ENCODE measurements at regions not wholly inside any gene's neighbourhood (a gene's known extent, or its start where the extent isn't known, plus 50 kb on each side); places are given as distances from the start of the nearest gene placed in this dataset.

DNA sequence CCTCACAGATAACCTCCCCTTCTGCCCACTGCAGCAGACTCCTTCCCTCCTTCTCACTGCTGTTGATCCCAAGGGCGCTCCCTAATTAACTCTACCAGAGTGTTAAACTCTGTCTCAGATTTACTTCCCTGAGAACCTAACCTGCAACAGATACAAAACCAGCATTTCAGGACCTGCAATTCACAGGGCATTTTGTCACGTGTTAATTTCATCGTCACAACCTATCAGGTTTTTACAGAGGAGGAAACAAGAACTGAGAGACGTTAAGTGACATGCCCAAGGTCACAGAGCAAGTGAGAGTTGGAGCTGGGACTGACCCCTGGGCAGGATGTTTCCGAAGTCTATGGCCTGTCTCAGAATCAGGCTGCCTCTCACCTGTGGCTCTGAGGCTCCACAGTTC lies 223.9 kb downstream of the UACA start:
- H3K27ac ChIP-seq (ENCODE audit: low read depth, low read length, poor library complexity, severe bottlenecking) = no peak overlapping the region
- no peak for TF ChIP-seq EZH2phosphoT487 (IDR thresholded peaks at IDR 0.05; ENCODE audit: borderline replicate concordance, low read depth, low read length)
- TF ChIP-seq, protein P1, sequence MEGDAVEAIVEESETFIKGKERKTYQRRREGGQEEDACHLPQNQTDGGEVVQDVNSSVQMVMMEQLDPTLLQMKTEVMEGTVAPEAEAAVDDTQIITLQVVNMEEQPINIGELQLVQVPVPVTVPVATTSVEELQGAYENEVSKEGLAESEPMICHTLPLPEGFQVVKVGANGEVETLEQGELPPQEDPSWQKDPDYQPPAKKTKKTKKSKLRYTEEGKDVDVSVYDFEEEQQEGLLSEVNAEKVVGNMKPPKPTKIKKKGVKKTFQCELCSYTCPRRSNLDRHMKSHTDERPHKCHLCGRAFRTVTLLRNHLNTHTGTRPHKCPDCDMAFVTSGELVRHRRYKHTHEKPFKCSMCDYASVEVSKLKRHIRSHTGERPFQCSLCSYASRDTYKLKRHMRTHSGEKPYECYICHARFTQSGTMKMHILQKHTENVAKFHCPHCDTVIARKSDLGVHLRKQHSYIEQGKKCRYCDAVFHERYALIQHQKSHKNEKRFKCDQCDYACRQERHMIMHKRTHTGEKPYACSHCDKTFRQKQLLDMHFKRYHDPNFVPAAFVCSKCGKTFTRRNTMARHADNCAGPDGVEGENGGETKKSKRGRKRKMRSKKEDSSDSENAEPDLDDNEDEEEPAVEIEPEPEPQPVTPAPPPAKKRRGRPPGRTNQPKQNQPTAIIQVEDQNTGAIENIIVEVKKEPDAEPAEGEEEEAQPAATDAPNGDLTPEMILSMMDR (conservative IDR thresholded peaks at IDR 0.05; ENCODE audit: low read length) = no peak
- ChIA-PET CTCF (ENCODE audit: unreplicated experiment) (no interaction called here), POLR2A (no interaction called here)
- no peaks in the 10 kb centered on the region for H3K36me3 ChIP-seq (ENCODE audit: insufficient read depth, low read length)
- H3K9me3 ChIP-seq (ENCODE audit: low read length) = no peaks in the 10 kb centered on the region
- H3K4me3 ChIP-seq (ENCODE audit: low read depth, low read length, poor library complexity, severe bottlenecking) = no peak overlapping the region
- no peaks in the 10 kb centered on the region for H3K79me2 ChIP-seq (ENCODE audit: insufficient read depth, low read depth, low read length)
- H3K4me2 ChIP-seq (ENCODE audit: low read length) = no peak overlapping the region
- no peaks in the 10 kb centered on the region for H3K9me2 ChIP-seq (ENCODE audit: insufficient read depth, low read length)
- no peak for DNase-seq (ENCODE audit: low spot score)
- no peak overlapping the region for H2AFZ ChIP-seq (ENCODE audit: low read length)
- no TSS peak for BruUV-seq (replicated peaks)
- intact Hi-C loops (cut with micrococcal nuclease; ENCODE audit: unreplicated experiment) = no loop called here
- no peaks in the 10 kb centered on the region for H4K20me1 ChIP-seq (ENCODE audit: insufficient read depth, low read length)
- peaks cover 13% of the 10 kb centered on the region for H3K4me1 ChIP-seq (ENCODE audit: insufficient read depth, low read length, poor library complexity, severe bottlenecking)

DNA sequence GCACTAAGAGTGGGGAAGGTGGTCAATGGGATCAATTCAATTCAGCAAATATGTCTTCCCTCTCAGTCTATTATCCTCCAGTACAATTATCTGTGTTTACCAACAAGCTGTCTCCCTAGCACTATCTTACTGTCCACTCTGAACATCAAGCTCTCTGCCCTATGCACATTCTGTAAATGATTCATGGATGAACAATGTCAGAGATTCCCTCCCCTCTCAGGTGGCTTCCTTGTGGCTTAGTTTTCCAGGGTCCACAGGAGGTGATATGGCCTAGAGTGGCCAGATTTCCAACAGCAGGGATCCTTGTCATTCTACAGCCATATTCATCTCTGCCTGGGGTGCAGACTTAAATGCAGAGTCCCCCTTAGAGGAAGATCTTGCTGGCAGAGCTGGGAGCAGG lies 225.1 kb downstream of the UACA start:
- POLR2A ChIA-PET = no interaction called here

DNA sequence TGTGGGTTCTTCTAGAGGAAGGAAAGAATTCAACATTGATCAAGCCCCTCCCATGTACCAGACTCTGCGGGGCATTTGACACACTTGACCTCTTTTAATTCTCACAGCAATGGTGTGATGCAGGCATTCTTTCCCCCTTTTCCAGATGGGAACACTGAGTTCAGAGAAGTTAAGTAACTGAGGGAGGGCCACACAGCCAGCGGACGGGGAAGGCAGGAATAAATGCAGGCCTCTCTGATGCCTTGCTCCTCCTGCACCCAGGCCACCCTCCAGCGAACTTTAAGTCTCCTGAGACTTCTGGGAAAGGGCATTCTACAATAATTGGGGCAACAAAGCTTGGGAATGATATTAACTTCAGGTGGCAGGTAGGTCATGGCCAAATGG lies 227.4 kb downstream of the UACA start:
- Histone ChIP-seq H4K20me1 (ENCODE audit: insufficient read depth, low read length) (no peaks in the 10 kb centered on the region), H3K4me2 (ENCODE audit: low read length) (peak overlapping the region; percentile 48), H3K9me2 (ENCODE audit: insufficient read depth, low read length) (no peaks in the 10 kb centered on the region), H3K79me2 (ENCODE audit: insufficient read depth, low read depth, low read length) (no peaks in the 10 kb centered on the region), H2AFZ (ENCODE audit: low read length) (peak overlapping the region; percentile 20; the same call in 1 of the 2 replicates), H3K4me3 (ENCODE audit: low read depth, low read length, poor library complexity, severe bottlenecking) (no peak overlapping the region), H3K9me3 (ENCODE audit: low read length) (no peaks in the 10 kb centered on the region), H3K36me3 (ENCODE audit: insufficient read depth, low read length) (no peaks in the 10 kb centered on the region), H3K27ac (ENCODE audit: low read depth, low read length, poor library complexity, severe bottlenecking) (no peak overlapping the region), H3K4me1 (ENCODE audit: insufficient read depth, low read length, poor library complexity, severe bottlenecking) (peaks cover 13% of the 10 kb centered on the region)
- intact Hi-C loops (cut with micrococcal nuclease; ENCODE audit: unreplicated experiment) = no loop called here
- ChIA-PET CTCF (ENCODE audit: unreplicated experiment) (no interaction called here), POLR2A (interaction anchor here (1.1 kb wide), 1 partner anchor 32 kb away, joined by 4 read pairs; no protein-coding TSS in a partner anchor)
- TF ChIP-seq, protein P1 (conservative IDR thresholded peaks at IDR 0.05; ENCODE audit: low read length) = no peak
- no peak for TF ChIP-seq EZH2phosphoT487 (IDR thresholded peaks at IDR 0.05; ENCODE audit: borderline replicate concordance, low read depth, low read length)
- DNase-seq (ENCODE audit: low spot score) = no peak
- BruUV-seq (replicated peaks) = no TSS peak

More for the DNA sequence above, 225.1 kb downstream of the UACA start:
- no peaks in the 10 kb centered on the region for H3K79me2 ChIP-seq (ENCODE audit: insufficient read depth, low read depth, low read length)
- H3K27ac ChIP-seq (ENCODE audit: low read depth, low read length, poor library complexity, severe bottlenecking) = no peak overlapping the region
- H3K9me3 ChIP-seq (ENCODE audit: low read length) = no peaks in the 10 kb centered on the region
- CTCF ChIA-PET (ENCODE audit: unreplicated experiment) = no interaction called here
- no TSS peak for BruUV-seq (replicated peaks)
- TF ChIP-seq EZH2phosphoT487 (IDR thresholded peaks at IDR 0.05; ENCODE audit: borderline replicate concordance, low read depth, low read length) = no peak
- TF ChIP-seq, protein P1 (conservative IDR thresholded peaks at IDR 0.05; ENCODE audit: low read length) = no peak
- no peaks in the 10 kb centered on the region for H4K20me1 ChIP-seq (ENCODE audit: insufficient read depth, low read length)
- no peak overlapping the region for H3K4me3 ChIP-seq (ENCODE audit: low read depth, low read length, poor library complexity, severe bottlenecking)
- no peaks in the 10 kb centered on the region for H3K36me3 ChIP-seq (ENCODE audit: insufficient read depth, low read length)
- H3K4me1 ChIP-seq (ENCODE audit: insufficient read depth, low read length, poor library complexity, severe bottlenecking) = peaks cover 13% of the 10 kb centered on the region
- H3K4me2 ChIP-seq (ENCODE audit: low read length) = no peak overlapping the region
- no peak for DNase-seq (ENCODE audit: low spot score)
- no peak overlapping the region for H2AFZ ChIP-seq (ENCODE audit: low read length)
- intact Hi-C loops (cut with micrococcal nuclease; ENCODE audit: unreplicated experiment) = no loop called here
- H3K9me2 ChIP-seq (ENCODE audit: insufficient read depth, low read length) = no peaks in the 10 kb centered on the region

Measured in OCI-LY7 (cell line).